Activated CD8-positive, alpha-beta memory T cell treated with anti-CD3 and anti-CD28 coated beads, Interleukin-2, amount 10 ng/mL, durations not matched to agents 7 days and 5 days (primary cell): ENCODE measurements at regions not wholly inside any gene's neighbourhood (a gene's known extent, or its start where the extent isn't known, plus 50 kb on each side); places are given as distances from the start of the nearest gene placed in this dataset.

Source experiments
- ATAC-seq: fragments of 150-1000 bp; cut with Tn5 transposase; one replicate; pipeline ENCODE4 v1.10.0; 2021; ENCODE audit warnings: moderate library complexity
- CTCF ChIA-PET: fragments of 350-600 bp; sonication (Branson Sonifier 250); formaldehyde crosslinking; loops from one replicate; lab custom pipeline; 2021; ENCODE audit warnings: antibody characterized with exemption; lab: Charles Lee
- DNase-seq: peaks from one replicate; pipeline ENCODE4 v3.0.0-alpha.2; 2020
- H3K27ac Mint-ChIP-seq: one replicate; pipeline ENCODE4 v1.8.0; 2021; ENCODE audit warnings: mild to moderate bottlenecking, mixed read lengths
- H3K27me3 Mint-ChIP-seq: one replicate; pipeline ENCODE4 v1.8.0; 2021; ENCODE audit warnings: mixed read lengths
- H3K36me3 Mint-ChIP-seq: one replicate; pipeline ENCODE4 v1.8.0; 2021; ENCODE audit warnings: mild to moderate bottlenecking, mixed read lengths
- H3K4me1 Mint-ChIP-seq: one replicate; pipeline ENCODE4 v1.8.0; 2021; ENCODE audit warnings: mixed read lengths
- H3K4me3 Mint-ChIP-seq: one replicate; pipeline ENCODE4 v1.8.0; 2021; ENCODE audit warnings: mild to moderate bottlenecking, moderate library complexity, mixed read lengths
- H3K9me3 Mint-ChIP-seq: one replicate; pipeline ENCODE4 v1.8.0; 2022; ENCODE audit warnings: low read depth, mixed read lengths

GRCh38 chr9:100880284-100880683 is 148.2 kb upstream of the PLPPR1 start:
- Mint-ChIP-seq H3K4me3 (no peak overlapping the region), H3K27ac (no peak overlapping the region)

GRCh38 chr9:100884518-100884917 is 144.0 kb upstream of the PLPPR1 start:
- H3K4me1 Mint-ChIP-seq: no peaks in the 10 kb centered on the region
- no peaks in the 10 kb centered on the region for H3K27me3 Mint-ChIP-seq
- no peak overlapping the region for H3K4me3 Mint-ChIP-seq
- no peaks in the 10 kb centered on the region for H3K36me3 Mint-ChIP-seq
- no peak overlapping the region for H3K27ac Mint-ChIP-seq
- ATAC-seq (no peak), DNase-seq (no peak)
- H3K9me3 Mint-ChIP-seq: peaks cover 2% of the 10 kb centered on the region
- CTCF ChIA-PET: no interaction called here

More at GRCh38 chr9:100880284-100880683, 148.2 kb upstream of the PLPPR1 start:
- H3K27me3 Mint-ChIP-seq: no peaks in the 10 kb centered on the region
- DNase-seq (no peak), ATAC-seq (no peak)
- no peaks in the 10 kb centered on the region for H3K9me3 Mint-ChIP-seq
- CTCF ChIA-PET: no interaction called here
- H3K36me3 Mint-ChIP-seq: no peaks in the 10 kb centered on the region
- H3K4me1 Mint-ChIP-seq: no peaks in the 10 kb centered on the region

- Mint-ChIP-seq H3K4me1 (no peaks in the 10 kb centered on the region), H3K9me3 (peaks cover 2% of the 10 kb centered on the region), H3K27me3 (no peaks in the 10 kb centered on the region), H3K27ac (no peak overlapping the region), H3K4me3 (no peak overlapping the region), H3K36me3 (no peaks in the 10 kb centered on the region)
- DNase-seq: no peak
- CTCF ChIA-PET: no interaction called here
- no peak for ATAC-seq
Observed at GRCh38 chr9:100890321-100890720, 138.2 kb upstream of the PLPPR1 start.

- Mint-ChIP-seq H3K4me1 (no peaks in the 10 kb centered on the region), H3K27ac (no peak overlapping the region), H3K4me3 (no peak overlapping the region)
Observed at GRCh38 chr9:100911273-100911672, 117.3 kb upstream of the PLPPR1 start.

GRCh38 chr9:100913257-100913656 is 115.3 kb upstream of the PLPPR1 start:
- CTCF ChIA-PET: no interaction called here
- H3K36me3 Mint-ChIP-seq: no peaks in the 10 kb centered on the region
- H3K9me3 Mint-ChIP-seq: peaks cover 3% of the 10 kb centered on the region
- H3K4me3 Mint-ChIP-seq: no peak overlapping the region
- ATAC-seq (no peak), DNase-seq (no peak)
- H3K27ac Mint-ChIP-seq: no peak overlapping the region
- no peaks in the 10 kb centered on the region for H3K27me3 Mint-ChIP-seq
- no peaks in the 10 kb centered on the region for H3K4me1 Mint-ChIP-seq

More at GRCh38 chr9:100911273-100911672, 117.3 kb upstream of the PLPPR1 start:
- ATAC-seq (no peak), DNase-seq (no peak)
- Mint-ChIP-seq H3K36me3 (no peaks in the 10 kb centered on the region), H3K27me3 (no peaks in the 10 kb centered on the region), H3K9me3 (peaks cover 3% of the 10 kb centered on the region)
- CTCF ChIA-PET: no interaction called here

GRCh38 chr9:100914266-100914665 is 114.3 kb upstream of the PLPPR1 start:
- no peaks in the 10 kb centered on the region for H3K27me3 Mint-ChIP-seq
- DNase-seq (no peak), ATAC-seq (no peak)
- H3K4me3 Mint-ChIP-seq: no peak overlapping the region
- H3K9me3 Mint-ChIP-seq: peaks cover 3% of the 10 kb centered on the region
- H3K36me3 Mint-ChIP-seq: no peaks in the 10 kb centered on the region
- CTCF ChIA-PET: no interaction called here
- H3K4me1 Mint-ChIP-seq: no peaks in the 10 kb centered on the region
- no peak overlapping the region for H3K27ac Mint-ChIP-seq

- no peaks in the 10 kb centered on the region for H3K4me1 Mint-ChIP-seq
- ATAC-seq: no peak
- no peak for DNase-seq
- H3K36me3 Mint-ChIP-seq: no peaks in the 10 kb centered on the region
- no peaks in the 10 kb centered on the region for H3K27me3 Mint-ChIP-seq
- CTCF ChIA-PET: no interaction called here
- no peak overlapping the region for H3K27ac Mint-ChIP-seq
- H3K9me3 Mint-ChIP-seq: peaks cover 3% of the 10 kb centered on the region
- H3K4me3 Mint-ChIP-seq: no peak overlapping the region
Observed at GRCh38 chr9:100919506-100919905, 109.0 kb upstream of the PLPPR1 start.

- CTCF ChIA-PET: no interaction called here
- H3K4me3 Mint-ChIP-seq: no peak overlapping the region
- no peaks in the 10 kb centered on the region for H3K36me3 Mint-ChIP-seq
- no peaks in the 10 kb centered on the region for H3K27me3 Mint-ChIP-seq
- DNase-seq (no peak), ATAC-seq (no peak)
- no peak overlapping the region for H3K27ac Mint-ChIP-seq
- no peaks in the 10 kb centered on the region for H3K4me1 Mint-ChIP-seq
- no peaks in the 10 kb centered on the region for H3K9me3 Mint-ChIP-seq
Observed at GRCh38 chr9:100926366-100926765, 102.2 kb upstream of the PLPPR1 start.

- Mint-ChIP-seq H3K27ac (no peak overlapping the region), H3K4me3 (no peak overlapping the region), H3K36me3 (no peaks in the 10 kb centered on the region), H3K9me3 (no peaks in the 10 kb centered on the region), H3K27me3 (no peaks in the 10 kb centered on the region), H3K4me1 (no peaks in the 10 kb centered on the region)
- CTCF ChIA-PET: no interaction called here
- ATAC-seq: no peak
- DNase-seq: no peak
Observed at GRCh38 chr9:100927763-100928162, 100.8 kb upstream of the PLPPR1 start.

- DNase-seq: no peak
- no peak for ATAC-seq
- peaks cover 9% of the 10 kb centered on the region for H3K9me3 Mint-ChIP-seq
- no peak overlapping the region for H3K4me3 Mint-ChIP-seq
- no peaks in the 10 kb centered on the region for H3K36me3 Mint-ChIP-seq
- no peaks in the 10 kb centered on the region for H3K27me3 Mint-ChIP-seq
- no peak overlapping the region for H3K27ac Mint-ChIP-seq
- no peaks in the 10 kb centered on the region for H3K4me1 Mint-ChIP-seq
- CTCF ChIA-PET: no interaction called here
Observed at GRCh38 chr9:100933656-100934055, 94.9 kb upstream of the PLPPR1 start.

- ATAC-seq (no peak), DNase-seq (no peak)
- CTCF ChIA-PET: no interaction called here
- no peaks in the 10 kb centered on the region for H3K36me3 Mint-ChIP-seq
- H3K27ac Mint-ChIP-seq: no peak overlapping the region
- peaks cover 9% of the 10 kb centered on the region for H3K9me3 Mint-ChIP-seq
- no peak overlapping the region for H3K4me3 Mint-ChIP-seq
- no peaks in the 10 kb centered on the region for H3K4me1 Mint-ChIP-seq
- H3K27me3 Mint-ChIP-seq: no peaks in the 10 kb centered on the region
Observed at GRCh38 chr9:100937382-100937781, 91.1 kb upstream of the PLPPR1 start.

- Mint-ChIP-seq H3K27ac (no peak overlapping the region), H3K27me3 (no peaks in the 10 kb centered on the region), H3K36me3 (no peaks in the 10 kb centered on the region), H3K4me3 (no peak overlapping the region), H3K9me3 (peaks cover 9% of the 10 kb centered on the region), H3K4me1 (no peaks in the 10 kb centered on the region)
- ATAC-seq: no peak
- no peak for DNase-seq
- CTCF ChIA-PET: no interaction called here
Observed at GRCh38 chr9:100938507-100938906, 90.0 kb upstream of the PLPPR1 start.

- CTCF ChIA-PET: no interaction called here
- Mint-ChIP-seq H3K4me1 (no peaks in the 10 kb centered on the region), H3K27ac (no peak overlapping the region), H3K4me3 (no peak overlapping the region), H3K27me3 (no peaks in the 10 kb centered on the region), H3K36me3 (no peaks in the 10 kb centered on the region), H3K9me3 (peaks cover 9% of the 10 kb centered on the region)
- ATAC-seq: no peak
- no peak for DNase-seq
Observed at GRCh38 chr9:100939636-100940035, 88.9 kb upstream of the PLPPR1 start.

- CTCF ChIA-PET: no interaction called here
- Mint-ChIP-seq H3K9me3 (no peaks in the 10 kb centered on the region), H3K36me3 (no peaks in the 10 kb centered on the region), H3K27ac (no peak overlapping the region), H3K27me3 (no peaks in the 10 kb centered on the region), H3K4me3 (no peak overlapping the region), H3K4me1 (no peaks in the 10 kb centered on the region)
- no peak for ATAC-seq
- no peak for DNase-seq
Observed at GRCh38 chr9:100959226-100959625, 69.3 kb upstream of the PLPPR1 start.
